Duodenal mucosa (tissue), 2 donors: ENCODE measurements at regions not wholly inside any gene's neighbourhood (a gene's known extent, or its start where the extent isn't known, plus 50 kb on each side); places are given as distances from the start of the nearest gene placed in this dataset.
"Not testable (repeated sequence)": the region's sequence is repeated elsewhere in the genome, so short reads cannot be mapped to it uniquely, and the experiment has no call there.

Source experiments
- H3K27ac ChIP-seq: one replicate; pipeline ENCODE4 v1.7.0; 2013; ENCODE audit warnings: low read depth, low read length
- H3K27me3 ChIP-seq, 2 donors: one replicate each; pipeline ENCODE4 v1.7.0; 2013; ENCODE audit warnings: low read length in 2 of 2, control low read depth in 1 of 2; ENCODE audit not compliant: insufficient read depth in 2 of 2, control insufficient read depth in 1 of 2
- H3K36me3 ChIP-seq, 2 donors: one replicate each; pipeline ENCODE4 v1.7.0; 2013; ENCODE audit warnings: low read length in 2 of 2, control low read depth in 1 of 2; ENCODE audit not compliant: insufficient read depth in 2 of 2, control insufficient read depth in 1 of 2
- H3K4me1 ChIP-seq, 2 donors: one replicate each; pipeline ENCODE4 v1.7.0; 2013; ENCODE audit warnings: low read length in 2 of 2, control low read depth in 1 of 2; ENCODE audit not compliant: insufficient read depth in 2 of 2, control insufficient read depth in 1 of 2
- H3K4me3 ChIP-seq, 2 donors: one replicate each; pipeline ENCODE4 v1.7.0; 2013; ENCODE audit warnings: low read length in 2 of 2, low read depth in 1 of 2
- H3K9ac ChIP-seq, 2 donors: one replicate each; pipeline ENCODE4 v1.7.0; 2013; ENCODE audit warnings: low read length in 2 of 2, low read depth in 1 of 2
- H3K9me3 ChIP-seq, 2 donors: one replicate each; pipeline ENCODE4 v1.7.0; 2013; ENCODE audit warnings: low read length in 2 of 2, control low read depth in 1 of 2; ENCODE audit not compliant: control insufficient read depth in 1 of 2

DNA sequence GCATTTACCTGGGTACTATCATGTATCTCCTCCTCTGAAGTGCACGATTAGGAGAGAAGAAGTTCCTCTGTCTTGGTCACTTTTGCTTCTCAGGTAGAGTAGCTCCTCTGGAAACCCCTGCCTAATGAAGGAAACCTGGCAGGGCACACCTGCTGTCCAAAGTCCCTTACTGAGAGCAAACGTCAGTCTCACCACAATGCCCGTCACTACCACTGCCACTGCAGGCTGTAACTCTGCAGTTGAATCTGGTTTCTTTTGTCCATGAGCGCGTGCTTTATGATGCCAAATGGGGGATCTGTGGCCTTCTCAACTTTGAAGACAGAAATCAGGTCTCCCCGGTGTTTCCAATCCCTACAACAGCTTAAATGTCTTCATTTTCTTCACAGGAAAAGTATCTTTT lies 1068.6 kb downstream of the BCL11B start:
- Histone ChIP-seq H3K27ac (no peak overlapping the region), H3K27me3 (no peaks in the 10 kb centered on the region), H3K4me3 (no peak overlapping the region), H3K36me3 (no peaks in the 10 kb centered on the region), H3K9ac (no peak overlapping the region), H3K9me3 (no peaks in the 10 kb centered on the region), H3K4me1 (no peaks in the 10 kb centered on the region)

DNA sequence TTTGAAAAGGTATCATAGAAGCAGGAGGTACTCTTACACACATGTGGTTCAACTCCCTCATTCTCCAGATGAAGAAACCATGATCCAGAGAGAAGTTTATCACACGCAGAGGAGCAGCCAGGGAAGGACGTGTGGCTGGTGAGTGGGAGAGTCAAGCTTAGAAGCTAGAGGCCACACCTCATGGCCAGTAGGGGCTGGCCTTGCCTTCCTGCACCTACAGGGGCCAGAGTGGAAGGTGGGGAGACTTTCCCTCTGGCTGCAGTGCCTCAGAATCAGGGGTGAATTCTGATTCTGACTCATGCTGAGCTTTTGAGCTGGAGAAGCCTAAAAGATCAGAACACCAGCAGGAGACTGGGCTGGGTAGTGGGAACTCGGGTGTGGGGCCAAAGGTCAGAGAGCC lies 1067.9 kb downstream of the BCL11B start:
- Histone ChIP-seq H3K27me3 (no peaks in the 10 kb centered on the region), H3K4me3 (no peak overlapping the region), H3K4me1 (no peaks in the 10 kb centered on the region), H3K9me3 (no peaks in the 10 kb centered on the region), H3K9ac (no peak overlapping the region), H3K36me3 (no peaks in the 10 kb centered on the region), H3K27ac (no peak overlapping the region)

- H3K4me1 ChIP-seq: no peaks in the 10 kb centered on the region
- H3K27ac ChIP-seq: no peak overlapping the region
- H3K36me3 ChIP-seq: no peaks in the 10 kb centered on the region
- H3K9ac ChIP-seq: no peak overlapping the region
- no peak overlapping the region for H3K4me3 ChIP-seq
- H3K9me3 ChIP-seq: no peaks in the 10 kb centered on the region
- H3K27me3 ChIP-seq: no peaks in the 10 kb centered on the region
These were observed 1064.6 kb downstream of the BCL11B start for GRCh38 chr14:98207415-98207814.

DNA sequence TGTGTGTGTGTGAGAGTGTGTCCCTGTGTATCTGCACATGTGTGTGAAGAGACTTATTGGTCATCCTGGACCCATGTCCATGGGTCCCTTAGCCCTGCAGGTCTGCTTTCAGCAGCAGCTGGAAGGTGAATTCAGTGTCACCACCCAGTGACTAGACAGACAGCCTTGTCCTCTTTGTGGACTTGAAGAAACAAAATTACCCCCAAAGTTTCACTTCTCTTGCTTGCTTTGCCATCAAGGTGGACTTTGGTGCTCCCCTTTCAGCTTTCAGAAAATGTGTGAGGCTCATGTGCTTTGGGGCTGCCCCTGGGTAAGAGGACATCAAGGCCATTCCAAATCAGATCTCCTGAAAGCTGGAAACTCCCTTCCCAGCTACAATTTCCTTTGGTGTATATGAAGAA lies 1063.8 kb downstream of the BCL11B start:
- no peak overlapping the region for H3K4me3 ChIP-seq
- no peaks in the 10 kb centered on the region for H3K9me3 ChIP-seq
- H3K36me3 ChIP-seq: no peaks in the 10 kb centered on the region
- H3K4me1 ChIP-seq: no peaks in the 10 kb centered on the region
- H3K27me3 ChIP-seq: no peaks in the 10 kb centered on the region
- H3K9ac ChIP-seq: no peak overlapping the region
- no peak overlapping the region for H3K27ac ChIP-seq

DNA sequence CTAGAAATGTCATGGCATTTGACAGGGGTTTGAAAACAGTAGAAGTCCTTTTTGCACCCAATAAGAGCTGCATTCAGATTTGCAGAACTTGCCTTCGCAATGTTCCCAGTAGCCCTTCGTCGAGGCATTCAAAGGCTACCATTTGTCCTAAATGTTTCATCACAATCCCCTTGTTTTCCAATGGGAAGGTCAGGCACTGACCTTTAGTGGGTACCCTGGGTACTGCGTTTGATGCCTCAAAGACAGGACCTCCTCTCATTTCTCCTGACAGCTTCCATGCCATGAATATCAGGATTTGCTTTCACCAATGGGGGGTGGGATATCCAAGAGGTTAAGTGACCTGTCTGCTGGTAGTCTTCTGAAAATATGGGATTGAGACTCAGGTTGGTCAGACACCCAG lies 1063.1 kb downstream of the BCL11B start:
- H3K9me3 ChIP-seq: no peaks in the 10 kb centered on the region
- no peaks in the 10 kb centered on the region for H3K4me1 ChIP-seq
- H3K27ac ChIP-seq: no peak overlapping the region
- H3K36me3 ChIP-seq: no peaks in the 10 kb centered on the region
- H3K9ac ChIP-seq: no peak overlapping the region
- H3K27me3 ChIP-seq: no peaks in the 10 kb centered on the region
- H3K4me3 ChIP-seq: no peak overlapping the region

DNA sequence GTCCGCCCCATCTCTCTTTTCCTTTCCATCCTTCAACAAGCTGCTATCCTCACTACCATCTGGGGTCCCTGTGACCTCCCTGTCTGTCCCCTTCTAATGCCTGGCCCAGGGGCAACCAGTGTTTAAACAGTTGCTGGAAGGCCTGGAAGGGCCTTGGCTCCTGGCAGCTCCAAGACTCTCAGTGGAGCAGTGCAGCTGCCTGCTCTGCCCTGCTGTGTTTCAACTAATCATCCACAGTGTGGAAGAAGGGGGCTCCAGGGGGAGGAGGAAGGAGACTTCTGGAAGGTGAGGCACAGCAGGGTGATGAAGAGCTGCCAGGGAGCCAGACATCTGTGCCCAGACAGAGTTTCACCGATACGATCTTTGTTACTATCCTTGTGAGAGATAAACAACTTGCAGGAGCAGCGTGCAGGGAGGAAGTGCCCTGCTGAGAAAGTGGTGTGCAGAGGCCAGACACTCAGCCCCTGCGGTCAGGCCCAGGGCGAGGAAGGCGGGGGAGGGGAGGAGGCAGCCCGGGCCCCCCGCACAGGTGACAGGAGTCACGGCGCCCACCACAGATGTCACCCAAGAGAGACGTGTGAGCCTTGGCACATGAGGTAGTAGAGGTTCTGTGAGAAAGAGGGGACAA lies 1061.8 kb downstream of the BCL11B start:
- Histone ChIP-seq H3K27me3 (peaks cover 0 to 3% of the 10 kb centered on the region in 2 donors), H3K4me1 (no peaks in the 10 kb centered on the region)

GRCh38 chr14:98217530-98217929 lies 1054.5 kb downstream of the BCL11B start:
- Histone ChIP-seq H3K27me3 (peaks cover 6 to 8% of the 10 kb centered on the region in 2 donors), H3K9ac (no peak overlapping the region), H3K27ac (no peak overlapping the region), H3K4me1 (no peaks in the 10 kb centered on the region), H3K9me3 (no peaks in the 10 kb centered on the region), H3K4me3 (no peak overlapping the region), H3K36me3 (no peaks in the 10 kb centered on the region)

More for the DNA sequence above, 1061.8 kb downstream of the BCL11B start:
- Histone ChIP-seq H3K36me3 (no peaks in the 10 kb centered on the region), H3K9me3 (no peaks in the 10 kb centered on the region), H3K9ac (no peak overlapping the region), H3K27ac (no peak overlapping the region), H3K4me3 (no peak overlapping the region)

GRCh38 chr14:98218218-98218617 lies 1053.8 kb downstream of the BCL11B start:
- H3K4me1 ChIP-seq: no peaks in the 10 kb centered on the region
- H3K36me3 ChIP-seq: no peaks in the 10 kb centered on the region
- no peaks in the 10 kb centered on the region for H3K9me3 ChIP-seq
- H3K9ac ChIP-seq: no peak overlapping the region
- no peak overlapping the region for H3K27ac ChIP-seq
- no peak overlapping the region for H3K4me3 ChIP-seq
- H3K27me3 ChIP-seq: peaks cover 6 to 8% of the 10 kb centered on the region in 2 donors

DNA sequence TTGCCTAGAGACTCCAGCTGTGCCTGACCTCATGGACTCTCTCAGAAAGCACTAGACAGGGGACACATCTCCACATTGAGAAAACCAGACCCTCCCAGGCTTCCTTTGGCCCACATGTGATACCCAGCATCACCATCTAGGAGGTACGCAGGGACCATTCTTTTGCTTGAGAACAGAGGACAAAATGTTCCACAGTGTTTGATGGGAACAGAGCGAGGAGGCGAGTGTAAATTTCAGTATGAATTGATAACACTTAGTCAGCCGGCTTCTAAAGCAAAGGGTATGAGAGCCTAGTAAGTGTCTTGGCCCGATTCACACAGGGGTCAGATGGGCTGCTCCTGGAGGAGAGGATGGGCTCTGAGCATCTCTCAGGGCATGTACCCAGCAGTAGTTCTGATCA lies 1052.4 kb downstream of the BCL11B start:
- H3K27me3 ChIP-seq: peaks cover 6 to 8% of the 10 kb centered on the region in 2 donors
- H3K27ac ChIP-seq: no peak overlapping the region
- no peaks in the 10 kb centered on the region for H3K9me3 ChIP-seq
- no peaks in the 10 kb centered on the region for H3K36me3 ChIP-seq
- no peak overlapping the region for H3K9ac ChIP-seq
- no peaks in the 10 kb centered on the region for H3K4me1 ChIP-seq
- H3K4me3 ChIP-seq: no peak overlapping the region

GRCh38 chr14:98223106-98223505 lies 1048.9 kb downstream of the BCL11B start:
- Histone ChIP-seq H3K36me3 (no peaks in the 10 kb centered on the region), H3K27me3 (peaks cover 0 to 7% of the 10 kb centered on the region in 2 donors), H3K27ac (no peak overlapping the region), H3K9ac (no peak overlapping the region), H3K9me3 (no peaks in the 10 kb centered on the region), H3K4me1 (no peaks in the 10 kb centered on the region), H3K4me3 (no peak overlapping the region)

DNA sequence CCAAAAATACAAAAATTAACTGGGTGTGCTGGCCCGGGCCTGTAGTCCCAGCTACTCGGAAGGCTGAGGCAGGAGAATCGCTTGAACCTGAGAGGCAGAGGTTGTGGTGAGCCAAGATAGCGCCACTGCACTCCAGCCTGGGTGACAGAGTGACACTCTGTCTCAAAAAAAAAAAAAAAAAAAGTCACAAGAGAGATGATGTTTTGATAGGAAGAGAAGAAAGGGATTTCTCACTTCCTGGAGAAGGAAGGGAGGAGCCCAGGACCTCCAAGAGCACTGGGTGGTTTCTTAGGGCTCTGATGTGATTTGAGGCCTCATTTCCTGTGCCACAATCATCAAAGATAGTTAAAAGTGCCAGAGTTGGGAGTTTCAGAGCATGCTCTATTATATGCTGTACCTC lies 1048.3 kb downstream of the BCL11B start:
- H3K9ac ChIP-seq, H3K36me3 ChIP-seq, H3K27me3 ChIP-seq, H3K4me3 ChIP-seq, H3K27ac ChIP-seq, H3K4me1 ChIP-seq, H3K9me3 ChIP-seq: not testable (repeated sequence)
